Prostate gland (tissue), 2 donors: ENCODE measurements at regions not wholly inside any gene's neighbourhood (a gene's known extent, or its start where the extent isn't known, plus 50 kb on each side); places are given as distances from the start of the nearest gene placed in this dataset.

ENCODE experiments used
- DNase-seq: peaks from one replicate; pipeline ENCODE4 v3.0.0-alpha.2; 2019; ENCODE audit warnings: low spot score
- H3K27ac ChIP-seq, 2 donors: fragments of 200-600 bp; sonication (generic); 2 replicates each; pipeline ENCODE4 v1.5.1; 2017 to 2019
- H3K27me3 ChIP-seq: fragments of 200-600 bp; sonication (generic); replicated peaks from 2 replicates; pipeline ENCODE4 v1.5.1; 2019; ENCODE audit not compliant: insufficient read depth
- H3K36me3 ChIP-seq, 2 donors: fragments of 200-600 bp; sonication (generic); 1 replicate in 1 of 2; 2 replicates in 1 of 2; pipeline versions ENCODE4 v1.5.1 to v1.8.1; 2017 to 2019
- H3K4me1 ChIP-seq: fragments of 200-600 bp; sonication (generic); replicated peaks from 2 replicates; pipeline ENCODE4 v1.5.1; 2019
- H3K4me3 ChIP-seq, 2 donors: fragments of 200-600 bp; sonication (generic); 2 replicates each; pipeline ENCODE4 v1.5.1; 2017 to 2019
- H3K9me3 ChIP-seq: fragments of 200-600 bp; sonication (generic); 2 replicates; pipeline ENCODE4 v1.5.1; 2017
- POLR2A ChIP-seq: fragments of 450-650 bp; IDR thresholded peaks from one replicate; pipeline ENCODE4 v1.6.1; 2016; ENCODE audit warnings: antibody characterized with exemption, mild to moderate bottlenecking
- POLR2AphosphoS5 ChIP-seq: sonication (generic); formaldehyde crosslinking; IDR thresholded peaks from one replicate; pipeline ENCODE4 v1.6.1; 2017; ENCODE audit warnings: antibody characterized with exemption
- WGBS: methylation state at CpG from one replicate; pipeline ENCODE4 v1.1.5; 2018; 5-methylcytosine and 5-hydroxymethylcytosine counted together
- intact Hi-C: fragments of 100-400 bp; cut with DNase I; formaldehyde crosslinking; loops from one replicate; pipeline ENCODE4 v1.14.2; 2022
- TF ChIP-seq, protein P1 (sequence below), 4 experiments: fragments of 200-600 bp in 2 of 4; fragments of 450-650 bp in 2 of 4; sonication (generic) in 2 of 4; IDR thresholded peaks; 1 replicate in 3 of 4; 2 replicates in 1 of 4; pipeline ENCODE4 v1.5.1; 2016 to 2019; ENCODE audit warnings: antibody characterized with exemption in 4 of 4, mild to moderate bottlenecking in 2 of 4, moderate library complexity in 2 of 4

DNA sequence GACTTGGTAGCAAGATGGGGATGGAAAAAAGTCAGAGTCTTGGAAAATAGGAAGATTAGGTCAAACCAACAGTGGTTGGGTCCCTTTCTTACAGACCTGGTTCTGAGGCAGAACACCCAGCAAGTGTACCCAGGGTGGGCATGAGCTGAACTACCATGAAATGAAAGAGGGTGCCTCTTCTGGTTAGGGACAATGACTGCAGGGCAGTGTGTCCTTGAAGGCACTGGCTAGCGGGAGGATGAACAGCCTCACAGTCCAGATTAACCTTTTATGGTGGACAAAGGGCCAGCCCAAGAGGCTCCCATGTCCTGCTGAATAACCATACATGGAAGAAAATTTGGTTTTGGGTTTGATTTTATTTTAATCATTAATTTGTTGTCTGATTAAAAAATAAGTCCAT lies 61.8 kb upstream of the CCDC85A start:
- Histone ChIP-seq H3K9me3 (no peaks in the 10 kb centered on the region), H3K27me3 (no peaks in the 10 kb centered on the region), H3K27ac (no peak overlapping the region), H3K36me3 (no peaks in the 10 kb centered on the region), H3K4me1 (no peaks in the 10 kb centered on the region), H3K4me3 (no peak overlapping the region)
- intact Hi-C loops = no loop called here
- TF ChIP-seq, protein P1, sequence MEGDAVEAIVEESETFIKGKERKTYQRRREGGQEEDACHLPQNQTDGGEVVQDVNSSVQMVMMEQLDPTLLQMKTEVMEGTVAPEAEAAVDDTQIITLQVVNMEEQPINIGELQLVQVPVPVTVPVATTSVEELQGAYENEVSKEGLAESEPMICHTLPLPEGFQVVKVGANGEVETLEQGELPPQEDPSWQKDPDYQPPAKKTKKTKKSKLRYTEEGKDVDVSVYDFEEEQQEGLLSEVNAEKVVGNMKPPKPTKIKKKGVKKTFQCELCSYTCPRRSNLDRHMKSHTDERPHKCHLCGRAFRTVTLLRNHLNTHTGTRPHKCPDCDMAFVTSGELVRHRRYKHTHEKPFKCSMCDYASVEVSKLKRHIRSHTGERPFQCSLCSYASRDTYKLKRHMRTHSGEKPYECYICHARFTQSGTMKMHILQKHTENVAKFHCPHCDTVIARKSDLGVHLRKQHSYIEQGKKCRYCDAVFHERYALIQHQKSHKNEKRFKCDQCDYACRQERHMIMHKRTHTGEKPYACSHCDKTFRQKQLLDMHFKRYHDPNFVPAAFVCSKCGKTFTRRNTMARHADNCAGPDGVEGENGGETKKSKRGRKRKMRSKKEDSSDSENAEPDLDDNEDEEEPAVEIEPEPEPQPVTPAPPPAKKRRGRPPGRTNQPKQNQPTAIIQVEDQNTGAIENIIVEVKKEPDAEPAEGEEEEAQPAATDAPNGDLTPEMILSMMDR (IDR thresholded peaks at IDR 0.05) = no peak
- TF ChIP-seq POLR2A (no peak), POLR2AphosphoS5 (no peak)
- DNase-seq = no peak
- 72% methylated on average over 1 of the region's 1 CpG for WGBS

DNA sequence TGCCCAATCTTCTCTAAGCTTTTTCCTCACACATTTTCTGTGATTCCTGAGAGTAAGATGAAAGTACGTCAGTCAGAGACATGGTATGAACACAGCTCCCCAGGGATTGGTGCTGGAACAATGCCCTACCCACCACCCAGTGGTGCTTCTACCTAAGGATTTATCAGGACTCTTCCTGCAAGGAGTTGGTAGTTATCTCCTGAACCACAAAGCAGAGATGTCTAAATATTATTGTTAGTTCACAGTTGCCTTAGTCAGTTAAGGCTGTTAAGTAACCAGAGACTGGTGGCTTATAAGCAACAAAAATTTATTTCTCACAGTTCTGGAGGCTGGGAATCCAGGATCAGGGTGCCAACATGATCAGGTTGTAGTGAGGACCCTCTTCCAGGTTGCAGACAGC lies 60.3 kb upstream of the CCDC85A start:
- no peaks in the 10 kb centered on the region for H3K4me1 ChIP-seq
- no peak for TF ChIP-seq POLR2AphosphoS5
- TF ChIP-seq POLR2A = no peak
- TF ChIP-seq, protein P1 (IDR thresholded peaks at IDR 0.05) = no peak
- H3K9me3 ChIP-seq = no peaks in the 10 kb centered on the region
- no peak overlapping the region for H3K4me3 ChIP-seq
- H3K27me3 ChIP-seq = no peaks in the 10 kb centered on the region
- WGBS = 100% methylated on average over 1 of the region's 1 CpG
- DNase-seq = no peak
- no peaks in the 10 kb centered on the region for H3K36me3 ChIP-seq
- no peak overlapping the region for H3K27ac ChIP-seq
- intact Hi-C loops = no loop called here

DNA sequence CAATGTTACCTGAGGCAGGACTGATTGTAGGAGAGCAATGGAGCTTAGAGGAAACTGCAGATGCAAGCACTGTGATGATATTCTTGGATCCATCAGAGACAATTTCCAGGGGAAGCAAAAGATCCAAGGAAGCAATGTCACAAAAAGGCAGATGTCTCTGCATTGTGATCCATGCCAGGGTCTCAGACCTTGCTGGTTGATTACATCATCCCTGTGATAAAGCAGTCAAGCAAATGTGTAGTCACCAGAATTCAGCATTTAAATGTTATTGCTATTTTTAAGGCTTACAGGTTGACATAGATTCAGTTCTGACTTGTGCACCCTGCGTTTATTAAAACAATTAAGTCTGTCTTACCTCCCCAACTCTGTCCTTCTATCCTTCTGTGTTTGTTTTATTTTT lies 56.8 kb upstream of the CCDC85A start:
- intact Hi-C loops = no loop called here
- H3K36me3 ChIP-seq = no peaks in the 10 kb centered on the region

DNA sequence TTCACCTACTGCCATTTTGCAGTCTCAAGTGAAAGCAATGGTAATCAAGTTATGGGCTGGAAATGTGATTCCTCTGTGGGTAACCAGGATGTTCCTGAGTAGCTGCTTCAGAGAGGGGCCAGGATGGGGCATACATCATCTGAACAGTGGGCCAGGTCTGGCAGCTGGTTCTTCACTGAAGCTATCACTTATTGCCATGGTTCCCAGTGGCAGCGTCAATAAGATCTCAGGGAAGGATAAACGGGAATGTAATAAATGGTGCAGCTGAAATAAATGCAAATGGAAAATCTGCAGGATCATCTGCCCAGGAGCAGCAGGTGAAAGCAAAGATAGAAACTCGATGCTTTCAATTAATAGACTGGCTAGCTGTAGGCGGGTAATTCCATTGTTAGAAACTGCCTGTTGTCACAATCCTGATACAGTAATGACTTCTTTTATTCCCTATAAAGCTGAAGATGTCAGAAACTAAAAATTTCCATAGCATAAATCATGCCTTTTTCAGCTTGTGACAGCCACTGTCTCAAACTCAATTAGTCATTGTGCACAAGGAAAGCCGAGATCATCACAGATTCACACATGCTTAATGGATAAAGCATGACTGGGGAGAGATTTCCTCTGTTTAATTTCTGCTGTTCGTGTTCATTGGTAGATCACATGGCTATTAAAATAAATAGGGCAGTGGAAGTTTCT lies 56.2 kb upstream of the CCDC85A start:
- WGBS = 27% methylated on average over 6 of the region's 6 CpGs
- Histone ChIP-seq H3K4me3 (no peak overlapping the region), H3K4me1 (no peaks in the 10 kb centered on the region), H3K27ac (no peak overlapping the region), H3K36me3 (no peaks in the 10 kb centered on the region), H3K27me3 (no peaks in the 10 kb centered on the region), H3K9me3 (no peaks in the 10 kb centered on the region)
- no peak for DNase-seq
- TF ChIP-seq POLR2A (no peak), POLR2AphosphoS5 (no peak)
- TF ChIP-seq, protein P1 (IDR thresholded peaks at IDR 0.05) = no peak
- intact Hi-C loops = no loop called here

More for the DNA sequence above, 56.8 kb upstream of the CCDC85A start:
- no peaks in the 10 kb centered on the region for H3K27me3 ChIP-seq
- no peaks in the 10 kb centered on the region for H3K4me1 ChIP-seq
- DNase-seq = no peak
- no peak overlapping the region for H3K4me3 ChIP-seq
- WGBS = 60% methylated on average over 1 of the region's 1 CpG
- H3K27ac ChIP-seq = no peak overlapping the region
- no peak for TF ChIP-seq POLR2A
- H3K9me3 ChIP-seq = no peaks in the 10 kb centered on the region

GRCh38 chr2:56128235-56128634 lies 55.6 kb upstream of the CCDC85A start:
- Histone ChIP-seq H3K27me3 (no peaks in the 10 kb centered on the region), H3K4me1 (no peaks in the 10 kb centered on the region), H3K27ac (no peak overlapping the region), H3K36me3 (no peaks in the 10 kb centered on the region), H3K4me3 (no peak overlapping the region), H3K9me3 (no peaks in the 10 kb centered on the region)
- intact Hi-C loops = no loop called here
- no peak for TF ChIP-seq POLR2AphosphoS5
- no peak for TF ChIP-seq POLR2A
- TF ChIP-seq, protein P1 (IDR thresholded peaks at IDR 0.05) = no peak
- no peak for DNase-seq
- WGBS = 89% methylated on average over 3 of the region's 3 CpGs
